HL-60 (cell line): ENCODE measurements at regions not wholly inside any gene's neighbourhood (a gene's known extent, or its start where the extent isn't known, plus 50 kb on each side); places are given as distances from the start of the nearest gene placed in this dataset.

Source experiments
- DNase-seq, 2 experiments: peaks; one replicate each; pipeline ENCODE4 v3.0.0-alpha.2; 2010 to 2020; ENCODE audit warnings: low read depth in 1 of 2, low spot score in 1 of 2
- H3K27ac ChIP-seq: fragments of 250-450 bp; sonication (Bioruptor Pico); replicated peaks from 2 replicates; pipeline ENCODE4 v1.5.1; 2020; ENCODE audit warnings: mild to moderate bottlenecking, moderate library complexity
- H3K27me3 ChIP-seq: fragments of 250-450 bp; sonication (Bioruptor Pico); 2 replicates; pipeline ENCODE4 v1.5.1; 2021; ENCODE audit warnings: mild to moderate bottlenecking, moderate library complexity; ENCODE audit not compliant: insufficient read depth, poor library complexity, severe bottlenecking
- H3K4me3 ChIP-seq: replicated peaks from 2 replicates; pipeline ENCODE4 v1.5.1; 2011; ENCODE audit warnings: mild to moderate bottlenecking, control low read depth, low read length; ENCODE audit not compliant: insufficient read depth
- CTCF ChIP-seq: IDR thresholded peaks from one replicate; pipeline ENCODE4 v1.5.1; 2011; ENCODE audit warnings: low read length, control low read depth, inconsistent platforms; ENCODE audit not compliant: insufficient read depth
- GABPA ChIP-seq: IDR thresholded peaks from 2 replicates; pipeline ENCODE4 v1.6.1; 2012; ENCODE audit warnings: low read depth
- POLR2AphosphoS5 ChIP-seq: IDR thresholded peaks from 2 replicates; pipeline ENCODE4 v1.6.1; 2012; ENCODE audit warnings: low read depth
- REST ChIP-seq: IDR thresholded peaks from 2 replicates; pipeline ENCODE4 v1.6.1; 2012; ENCODE audit warnings: low read depth; ENCODE audit not compliant: insufficient replicate concordance
- SPI1 ChIP-seq: IDR thresholded peaks from 2 replicates; pipeline ENCODE4 v1.6.1; 2012; ENCODE audit warnings: low read depth, mild to moderate bottlenecking, borderline replicate concordance

GRCh38 chr3:115292131-115292530 lies 145.0 kb upstream of the ZBTB20 start:
- Histone ChIP-seq H3K27me3 (no peaks in the 10 kb centered on the region), H3K4me3 (no peak overlapping the region), H3K27ac (no peak overlapping the region)
- TF ChIP-seq CTCF (no peak), REST (no peak), SPI1 (no peak), GABPA (no peak), POLR2AphosphoS5 (no peak)
- no peak for DNase-seq

GRCh38 chr3:115292677-115293165 lies 145.6 kb upstream of the ZBTB20 start:
- no peaks in the 10 kb centered on the region for H3K27me3 ChIP-seq
- no peak overlapping the region for H3K4me3 ChIP-seq
- no peak overlapping the region for H3K27ac ChIP-seq
- TF ChIP-seq SPI1 = no peak
- TF ChIP-seq POLR2AphosphoS5 = no peak
- no peak for TF ChIP-seq GABPA
- TF ChIP-seq CTCF = no peak
- no peak for TF ChIP-seq REST
- no peak for DNase-seq

GRCh38 chr3:115293321-115293720 lies 146.2 kb upstream of the ZBTB20 start:
- Histone ChIP-seq H3K27ac (no peak overlapping the region), H3K27me3 (no peaks in the 10 kb centered on the region), H3K4me3 (no peak overlapping the region)
- DNase-seq = no peak
- no peak for TF ChIP-seq REST
- no peak for TF ChIP-seq SPI1
- TF ChIP-seq POLR2AphosphoS5 = no peak
- TF ChIP-seq GABPA = no peak
- no peak for TF ChIP-seq CTCF
